IMR-90 (cell line): ENCODE measurements at regions not wholly inside any gene's neighbourhood (a gene's known extent, or its start where the extent isn't known, plus 50 kb on each side); places are given as distances from the start of the nearest gene placed in this dataset.

Experiments used
- CTCF ChIP-seq: conservative IDR thresholded peaks from 2 replicates; pipeline ENCODE4 v1.5.1; 2012; ENCODE audit warnings: mild to moderate bottlenecking, low read depth, low read length, improper control_type of control experiment
- FOS ChIP-seq: fragments of 150-350 bp; IDR thresholded peaks from 2 replicates; pipeline ENCODE4 v1.6.1; 2016; ENCODE audit warnings: low read depth, low read length
- MXI1 ChIP-seq: IDR thresholded peaks from 2 replicates; pipeline ENCODE4 v1.6.1; 2012; ENCODE audit warnings: low read depth, mild to moderate bottlenecking, low read length, moderate library complexity, borderline replicate concordance
- POLR2A ChIP-seq: IDR thresholded peaks from 2 replicates; pipeline ENCODE4 v1.6.1; 2012; ENCODE audit warnings: mild to moderate bottlenecking, low read depth, low read length
- RAD21 ChIP-seq: IDR thresholded peaks from 2 replicates; pipeline ENCODE4 v1.6.1; 2012; ENCODE audit warnings: low read length, improper control_type of control experiment
- RFX5 ChIP-seq: IDR thresholded peaks from 2 replicates; pipeline ENCODE4 v1.8.0; 2012; ENCODE audit warnings: low read depth, mild to moderate bottlenecking, low read length, moderate library complexity

GRCh38 chr5:117204926-117205869 is 630.6 kb upstream of the SEMA6A start:
- TF ChIP-seq POLR2A (no peak), RFX5 (no peak), FOS (no peak), CTCF (no peak), MXI1 (no peak), RAD21 (no peak)
